Liver (tissue), 8 donors: ENCODE measurements at regions not wholly inside any gene's neighbourhood (a gene's known extent, or its start where the extent isn't known, plus 50 kb on each side); places are given as distances from the start of the nearest gene placed in this dataset.
A peak's percentile ranks its signal among the peaks of the same experiment; 100 is the strongest.

ENCODE experiments used
- DNase-seq: peaks from one replicate; pipeline ENCODE4 v3.0.0-alpha.2; 2017; ENCODE audit warnings: low spot score
- H3K27ac ChIP-seq, 2 donors: one replicate each; pipeline ENCODE4 v1.7.0; 2013; ENCODE audit warnings: inconsistent platforms in 2 of 2, low read length in 2 of 2, control low read depth in 1 of 2, low read depth in 1 of 2, mild to moderate bottlenecking in 1 of 2
- H3K27me3 ChIP-seq, 4 donors: one replicate each; pipeline versions ENCODE4 v1.6.1 to v1.7.0; 2013; ENCODE audit warnings: low read length in 3 of 4, inconsistent platforms in 1 of 4, mild to moderate bottlenecking in 1 of 4, moderate library complexity in 1 of 4; ENCODE audit not compliant: control insufficient read depth in 4 of 4, insufficient read depth in 4 of 4
- H3K36me3 ChIP-seq, 4 donors: one replicate each; pipeline versions ENCODE4 v1.6.1 to v1.7.0; 2013; ENCODE audit warnings: low read length in 3 of 4, mild to moderate bottlenecking in 3 of 4, low read depth in 1 of 4, moderate library complexity in 1 of 4; ENCODE audit not compliant: control insufficient read depth in 4 of 4, insufficient read depth in 3 of 4
- H3K4me1 ChIP-seq, 4 donors: one replicate each; pipeline versions ENCODE4 v1.6.1 to v1.7.0; 2013; ENCODE audit warnings: low read length in 3 of 4, mild to moderate bottlenecking in 3 of 4, moderate library complexity in 1 of 4; ENCODE audit not compliant: control insufficient read depth in 4 of 4, insufficient read depth in 4 of 4
- H3K4me3 ChIP-seq, 3 donors: one replicate each; pipeline versions ENCODE4 v1.6.1 to v1.7.0; 2013; ENCODE audit warnings: low read length in 3 of 3, control low read depth in 1 of 3, low read depth in 1 of 3, mild to moderate bottlenecking in 1 of 3
- H3K9ac ChIP-seq, 2 donors: one replicate each; pipeline ENCODE4 v1.7.0; 2013; ENCODE audit warnings: low read length in 2 of 2, mild to moderate bottlenecking in 2 of 2, moderate library complexity in 2 of 2, control low read depth in 1 of 2, low read depth in 1 of 2
- H3K9me3 ChIP-seq, 4 donors: one replicate each; pipeline versions ENCODE4 v1.6.1 to v1.7.0; 2013; ENCODE audit warnings: low read length in 3 of 4; ENCODE audit not compliant: control insufficient read depth in 4 of 4
- CTCF ChIP-seq: fragments of 150-350 bp; IDR thresholded peaks from 2 replicates; pipeline ENCODE4 v1.5.1; 2017; ENCODE audit warnings: improper control_type of control experiment, low read depth, low read length; ENCODE audit not compliant: missing input control
- EGR1 ChIP-seq, 2 donors: IDR thresholded peaks; 2 replicates each; pipeline ENCODE4 v1.6.1; 2016 to 2018; ENCODE audit warnings: antibody characterized with exemption in 2 of 2, low read depth in 2 of 2
- FOXA1 ChIP-seq: IDR thresholded peaks from 2 replicates; pipeline ENCODE4 v1.6.1; 2016; ENCODE audit warnings: antibody characterized with exemption
- FOXA2 ChIP-seq: IDR thresholded peaks from 2 replicates; pipeline ENCODE4 v1.6.1; 2016; ENCODE audit warnings: antibody characterized with exemption
- GABPA ChIP-seq, 2 donors: IDR thresholded peaks in 1 of 2; conservative IDR thresholded peaks in 1 of 2; 2 replicates each; pipeline ENCODE4 v1.6.1; 2016; ENCODE audit warnings: antibody characterized with exemption in 2 of 2, mild to moderate bottlenecking in 1 of 2, moderate library complexity in 1 of 2
- HNF4A ChIP-seq, 2 donors: conservative IDR thresholded peaks; 2 replicates each; pipeline ENCODE4 v1.6.1; 2016; ENCODE audit warnings: antibody characterized with exemption in 2 of 2, mild to moderate bottlenecking in 2 of 2
- HNF4G ChIP-seq: IDR thresholded peaks from 2 replicates; pipeline ENCODE4 v1.6.1; 2016; ENCODE audit warnings: antibody characterized with exemption
- JUND ChIP-seq, 2 donors: IDR thresholded peaks; 2 replicates each; pipeline ENCODE4 v1.6.1; 2016; ENCODE audit warnings: antibody characterized with exemption in 2 of 2
- NR2F2 ChIP-seq: IDR thresholded peaks from 2 replicates; pipeline ENCODE4 v1.6.1; 2016; ENCODE audit warnings: antibody characterized with exemption
- RAD21 ChIP-seq, 2 donors: IDR thresholded peaks; 2 replicates each; pipeline ENCODE4 v1.6.1; 2016; ENCODE audit warnings: antibody characterized with exemption in 2 of 2, mild to moderate bottlenecking in 2 of 2
- RXRA ChIP-seq, 2 donors: IDR thresholded peaks; 2 replicates each; pipeline ENCODE4 v1.6.1; 2017 to 2018; ENCODE audit warnings: antibody characterized with exemption in 2 of 2, mild to moderate bottlenecking in 1 of 2
- SP1 ChIP-seq: IDR thresholded peaks from 2 replicates; pipeline ENCODE4 v1.6.1; 2018; ENCODE audit warnings: antibody characterized with exemption, mild to moderate bottlenecking
- TAF1 ChIP-seq: conservative IDR thresholded peaks from 2 replicates; pipeline ENCODE4 v1.6.1; 2016; ENCODE audit warnings: antibody characterized with exemption, mild to moderate bottlenecking
- YY1 ChIP-seq: IDR thresholded peaks from 2 replicates; pipeline ENCODE4 v1.6.1; 2016; ENCODE audit warnings: antibody characterized with exemption, mild to moderate bottlenecking
- ZBTB33 ChIP-seq: IDR thresholded peaks from 2 replicates; pipeline ENCODE4 v1.6.1; 2016; ENCODE audit warnings: antibody characterized with exemption
- WGBS: extraction: QIAGEN DNeasy Blood & Tissue Kit; methylation state at CpG from one replicate; pipeline ENCODE4 v1.1.7; 2013; 5-methylcytosine and 5-hydroxymethylcytosine counted together
- TF ChIP-seq, protein P1 (sequence below): IDR thresholded peaks from 2 replicates; pipeline ENCODE4 v1.6.1; 2016; ENCODE audit warnings: antibody characterized with exemption
- TF ChIP-seq, protein P2 (sequence below): IDR thresholded peaks from 2 replicates; pipeline ENCODE4 v1.6.1; 2016; ENCODE audit warnings: antibody characterized with exemption, mild to moderate bottlenecking
- TF ChIP-seq, protein P3 (sequence below): IDR thresholded peaks from 2 replicates; pipeline ENCODE4 v1.6.1; 2016; ENCODE audit warnings: antibody characterized with exemption
- donor health status: healthy.
- donor health status: healthy.
- donor health status: healthy.
- donor health status: healthy.
- donor health status: healthy.

DNA sequence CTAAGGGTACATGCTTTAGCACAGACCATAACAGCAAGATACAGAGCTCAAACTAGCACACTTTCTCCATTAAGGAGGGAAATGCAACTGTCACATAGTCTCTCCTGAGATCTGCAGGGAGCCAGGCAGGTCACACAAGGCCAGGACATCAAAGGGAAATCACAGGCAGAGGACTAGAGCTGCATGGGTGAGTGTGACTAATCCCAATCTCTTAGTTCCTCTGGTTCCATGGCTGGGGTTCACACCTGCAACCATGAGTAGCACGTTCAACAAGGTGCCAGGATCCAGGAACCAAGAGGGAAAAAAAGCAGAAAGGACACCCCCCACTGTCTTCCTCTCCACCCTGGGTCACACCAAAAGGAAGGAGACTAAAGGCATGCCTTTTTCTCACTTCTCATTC is 296.5 kb upstream of the STEAP1 start:
- Histone ChIP-seq H3K27ac (no peak overlapping the region), H3K27me3 (no peaks in the 10 kb centered on the region), H3K4me3 (peak overlapping the region in 1 of 3 donors; percentile 11), H3K4me1 (no peaks in the 10 kb centered on the region), H3K36me3 (no peaks in the 10 kb centered on the region), H3K9me3 (peaks cover 4 to 18% (median 8%) of the 10 kb centered on the region in 4 donors), H3K9ac (no peak overlapping the region)
- WGBS: 61% methylated on average over 1 of the region's 1 CpG
- TF ChIP-seq HNF4G (no peak), ZBTB33 (no peak), YY1 (no peak), EGR1 (IDR thresholded peaks at IDR 0.05; ENCODE audit: low read depth in 2 of 2) (no peak), RAD21 (IDR thresholded peaks at IDR 0.05) (no peak), FOXA1 (no peak), HNF4A (conservative IDR thresholded peaks at IDR 0.05) (no peak), CTCF (no peak), FOXA2 (no peak), JUND (IDR thresholded peaks at IDR 0.05) (no peak), NR2F2 (no peak), GABPA (IDR thresholded peaks at IDR 0.05 in 1 of 2, conservative IDR thresholded peaks at IDR 0.05 in 1 of 2) (no peak), SP1 (no peak), RXRA (IDR thresholded peaks at IDR 0.05) (no peak), TAF1 (no peak)
- TF ChIP-seq, protein P1, sequence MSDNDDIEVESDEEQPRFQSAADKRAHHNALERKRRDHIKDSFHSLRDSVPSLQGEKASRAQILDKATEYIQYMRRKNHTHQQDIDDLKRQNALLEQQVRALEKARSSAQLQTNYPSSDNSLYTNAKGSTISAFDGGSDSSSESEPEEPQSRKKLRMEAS: no peak
- TF ChIP-seq, protein P2, sequence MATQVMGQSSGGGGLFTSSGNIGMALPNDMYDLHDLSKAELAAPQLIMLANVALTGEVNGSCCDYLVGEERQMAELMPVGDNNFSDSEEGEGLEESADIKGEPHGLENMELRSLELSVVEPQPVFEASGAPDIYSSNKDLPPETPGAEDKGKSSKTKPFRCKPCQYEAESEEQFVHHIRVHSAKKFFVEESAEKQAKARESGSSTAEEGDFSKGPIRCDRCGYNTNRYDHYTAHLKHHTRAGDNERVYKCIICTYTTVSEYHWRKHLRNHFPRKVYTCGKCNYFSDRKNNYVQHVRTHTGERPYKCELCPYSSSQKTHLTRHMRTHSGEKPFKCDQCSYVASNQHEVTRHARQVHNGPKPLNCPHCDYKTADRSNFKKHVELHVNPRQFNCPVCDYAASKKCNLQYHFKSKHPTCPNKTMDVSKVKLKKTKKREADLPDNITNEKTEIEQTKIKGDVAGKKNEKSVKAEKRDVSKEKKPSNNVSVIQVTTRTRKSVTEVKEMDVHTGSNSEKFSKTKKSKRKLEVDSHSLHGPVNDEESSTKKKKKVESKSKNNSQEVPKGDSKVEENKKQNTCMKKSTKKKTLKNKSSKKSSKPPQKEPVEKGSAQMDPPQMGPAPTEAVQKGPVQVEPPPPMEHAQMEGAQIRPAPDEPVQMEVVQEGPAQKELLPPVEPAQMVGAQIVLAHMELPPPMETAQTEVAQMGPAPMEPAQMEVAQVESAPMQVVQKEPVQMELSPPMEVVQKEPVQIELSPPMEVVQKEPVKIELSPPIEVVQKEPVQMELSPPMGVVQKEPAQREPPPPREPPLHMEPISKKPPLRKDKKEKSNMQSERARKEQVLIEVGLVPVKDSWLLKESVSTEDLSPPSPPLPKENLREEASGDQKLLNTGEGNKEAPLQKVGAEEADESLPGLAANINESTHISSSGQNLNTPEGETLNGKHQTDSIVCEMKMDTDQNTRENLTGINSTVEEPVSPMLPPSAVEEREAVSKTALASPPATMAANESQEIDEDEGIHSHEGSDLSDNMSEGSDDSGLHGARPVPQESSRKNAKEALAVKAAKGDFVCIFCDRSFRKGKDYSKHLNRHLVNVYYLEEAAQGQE: no peak
- TF ChIP-seq, protein P3, sequence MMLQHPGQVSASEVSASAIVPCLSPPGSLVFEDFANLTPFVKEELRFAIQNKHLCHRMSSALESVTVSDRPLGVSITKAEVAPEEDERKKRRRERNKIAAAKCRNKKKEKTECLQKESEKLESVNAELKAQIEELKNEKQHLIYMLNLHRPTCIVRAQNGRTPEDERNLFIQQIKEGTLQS: no peak
- no peak for DNase-seq
